ENCODE measurements at regions not wholly inside any gene's neighbourhood (a gene's known extent, or its start where the extent isn't known, plus 50 kb on each side); places are given as distances from the start of the nearest gene placed in this dataset.
"Not testable (repeated sequence)": the region's sequence is repeated elsewhere in the genome, so short reads cannot be mapped to it uniquely, and the experiment has no call there.

- DNase-seq (ENCODE audit: low read depth in 2 of 2), result not testable (repeated sequence)
Observed at GRCh38 chr3:198147213-198147612, 187.2 kb downstream of the LMLN start.

GRCh38 chr3:198147993-198148392 is 188.0 kb downstream of the LMLN start:
- DNase-seq (ENCODE audit: low read depth in 2 of 2), result not testable (repeated sequence)

GRCh38 chr3:198149904-198150303 is 189.9 kb downstream of the LMLN start:
- not testable (repeated sequence) for DNase-seq (ENCODE audit: low read depth in 2 of 2)

GRCh38 chr3:198151867-198152266 is 191.8 kb downstream of the LMLN start:
- not testable (repeated sequence) for DNase-seq (ENCODE audit: low read depth in 2 of 2)

DNA sequence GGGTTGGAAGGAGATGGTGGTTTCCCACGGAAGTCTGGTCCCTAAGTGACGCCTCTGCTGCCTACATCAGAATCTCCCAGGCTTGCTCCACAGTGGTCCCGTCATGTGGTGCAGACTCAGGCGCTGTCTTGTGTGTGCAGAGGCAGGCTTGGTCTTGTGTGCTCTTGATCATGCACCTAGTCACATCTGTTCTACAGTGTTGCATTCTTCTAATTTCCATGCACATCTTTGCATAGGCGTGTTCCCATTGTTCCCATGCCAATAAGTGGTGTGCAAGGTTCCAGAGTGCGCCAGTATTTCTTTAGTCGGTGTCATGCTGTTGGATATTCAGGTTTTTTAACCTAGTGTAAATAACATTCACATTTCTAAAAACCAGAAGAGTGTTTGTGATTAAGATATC is 195.8 kb downstream of the LMLN start:
- not testable (repeated sequence) for DNase-seq (ENCODE audit: low read depth in 2 of 2)

DNA sequence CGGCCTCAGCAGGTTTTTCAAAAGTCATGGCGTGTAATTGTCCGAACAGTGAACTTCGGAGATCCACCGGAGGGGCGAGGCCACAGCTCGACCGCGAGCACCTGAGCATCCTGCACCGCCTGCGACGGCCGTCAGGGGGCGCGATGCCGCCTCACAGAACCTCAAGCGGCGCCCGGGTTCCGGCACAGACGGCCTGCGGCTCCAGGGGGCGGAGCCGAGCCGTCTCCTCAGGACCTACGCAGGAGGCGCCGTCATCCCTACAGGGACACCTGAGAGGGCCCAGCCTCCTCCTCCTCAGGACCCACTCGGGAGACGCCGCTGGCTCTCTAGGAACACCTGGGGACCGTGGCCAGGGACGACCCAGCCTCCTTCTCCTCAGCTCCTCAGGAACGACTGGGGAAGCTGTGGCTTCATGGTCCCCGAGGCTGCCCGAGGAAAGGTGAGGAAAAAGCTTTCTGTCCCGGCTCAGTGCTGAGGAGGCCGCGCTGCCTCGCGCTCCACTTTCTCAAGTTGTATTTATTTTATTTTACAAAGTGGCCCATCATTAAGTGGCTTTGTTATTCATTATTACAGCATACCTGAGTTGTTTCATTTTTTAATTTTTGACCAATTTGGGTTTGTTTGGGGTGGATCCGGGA is 197.3 kb downstream of the LMLN start:
- not testable (repeated sequence) for DNase-seq (ENCODE audit: low read depth in 2 of 2)

- DNase-seq (ENCODE audit: low read depth in 2 of 2), result not testable (repeated sequence)
Observed at GRCh38 chr3:198158007-198158406, 198.0 kb downstream of the LMLN start.

DNA sequence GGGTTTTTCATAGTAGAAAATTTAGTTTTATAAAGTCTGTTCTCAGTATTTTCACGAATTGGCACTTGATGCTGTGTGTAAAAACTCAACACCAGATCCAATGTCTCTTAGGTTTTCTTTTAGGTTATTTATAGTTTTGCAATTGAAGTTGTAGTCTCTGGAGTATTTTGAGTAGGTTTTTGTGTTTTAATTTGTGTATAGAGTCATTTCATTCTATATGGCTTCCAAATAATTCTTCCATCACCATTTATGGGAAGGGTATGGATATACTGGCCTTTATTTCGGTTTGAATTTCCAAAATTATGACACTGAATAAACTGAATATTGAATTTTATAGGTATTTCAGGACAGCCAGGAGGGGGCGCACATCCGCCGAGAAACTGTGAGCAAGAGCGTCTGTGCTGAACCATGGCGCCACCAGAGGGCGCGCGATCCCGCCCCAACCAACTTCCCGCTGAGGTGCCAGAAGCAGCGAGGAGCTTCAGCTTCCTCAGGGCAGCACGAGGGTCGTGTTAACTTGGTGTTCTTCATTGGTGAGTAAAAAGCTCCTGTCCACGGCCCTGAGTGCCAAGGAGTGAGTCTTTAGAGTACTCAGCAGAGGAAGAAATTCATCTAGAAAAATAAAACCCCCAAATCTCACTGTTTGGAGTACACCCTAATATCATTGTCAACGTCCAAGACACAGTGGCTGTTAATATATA is 207.5 kb downstream of the LMLN start:
- peak in 1 of 2 donors; percentile 41 for DNase-seq (ENCODE audit: low read depth in 2 of 2)

- DNase-seq (ENCODE audit: low read depth in 2 of 2), result not testable (repeated sequence)
Observed at GRCh38 chr3:198170781-198171180, 210.8 kb downstream of the LMLN start.

- DNase-seq (ENCODE audit: low read depth in 2 of 2), result not testable (repeated sequence)
Observed at GRCh38 chr3:198173080-198173479, 213.1 kb downstream of the LMLN start.

GRCh38 chr3:198173929-198174574 is 214.0 kb downstream of the LMLN start:
- DNase-seq (ENCODE audit: low read depth in 2 of 2), result not testable (repeated sequence)
